IMR-90 (cell line): ENCODE measurements at regions not wholly inside any gene's neighbourhood (a gene's known extent, or its start where the extent isn't known, plus 50 kb on each side); places are given as distances from the start of the nearest gene placed in this dataset.

Experiments
- ATAC-seq: fragments of 200-7000 bp; cut with Tn5 transposase; 2 replicates; pipeline ENCODE4 v1.9.1; 2020; ENCODE audit warnings: low read depth, mild to moderate bottlenecking, moderate library complexity
- BruUV-seq: library from RNA; stranded (reverse); fragments of 400-500 nt; replicated peaks from 2 replicates; lab custom pipeline; 2021; lab: Mats Ljungman, UMichigan
- CTCF ChIA-PET: fragments of 300-600 bp; formaldehyde crosslinking; extraction: SDS; loops from one replicate; lab custom pipeline; 2021; ENCODE audit warnings: antibody characterized with exemption; lab: Yijun Ruan, JAX
- POLR2A ChIA-PET: fragments of 300-600 bp; sonication (Branson Sonifier 250); formaldehyde crosslinking; loops from one replicate; lab custom pipeline; 2022; ENCODE audit warnings: antibody characterized with exemption; ENCODE audit not compliant: unreplicated experiment; lab: Charles Lee
- DNase-seq: peaks from one replicate; pipeline ENCODE4 v3.0.0; 2013
- H2AFZ ChIP-seq: replicated peaks from 2 replicates; pipeline ENCODE3; 2013; ENCODE audit warnings: low read length, mild to moderate bottlenecking; ENCODE audit not compliant: poor library complexity
- H2AK5ac ChIP-seq: 2 replicates; pipeline ENCODE4 v1.6.1; 2013; ENCODE audit warnings: low read depth, low read length, inconsistent platforms
- H2AK9ac ChIP-seq: replicated peaks from 2 replicates; pipeline ENCODE3; 2013; ENCODE audit warnings: mild to moderate bottlenecking, low read depth, low read length, moderate library complexity; ENCODE audit not compliant: poor library complexity
- H2BK120ac ChIP-seq: 2 replicates; pipeline ENCODE4 v1.6.1; 2013; ENCODE audit warnings: low read depth, low read length, inconsistent platforms
- H2BK15ac ChIP-seq: 3 replicates; pipeline ENCODE4 v1.6.1; 2013; ENCODE audit warnings: low read depth, low read length, inconsistent platforms
- H2BK20ac ChIP-seq: 2 replicates; pipeline ENCODE4 v1.6.1; 2013; ENCODE audit warnings: low read depth, mild to moderate bottlenecking, inconsistent platforms, low read length, moderate library complexity
- H2BK5ac ChIP-seq: 2 replicates; pipeline ENCODE4 v1.6.1; 2013; ENCODE audit warnings: mild to moderate bottlenecking, low read depth, low read length, inconsistent platforms; ENCODE audit not compliant: poor library complexity, severe bottlenecking
- H3K14ac ChIP-seq: replicated peaks from 2 replicates; pipeline ENCODE4 v1.6.1; 2013; ENCODE audit warnings: low read depth, low read length, inconsistent platforms
- H3K18ac ChIP-seq: 2 replicates; pipeline ENCODE4 v1.6.1; 2013; ENCODE audit warnings: low read depth, low read length, control low read depth
- H3K23ac ChIP-seq: 2 replicates; pipeline ENCODE4 v1.6.1; 2013; ENCODE audit warnings: low read depth, low read length, inconsistent platforms
- H3K27ac ChIP-seq: 2 replicates; pipeline ENCODE4 v1.5.1; 2013; ENCODE audit warnings: mild to moderate bottlenecking, control low read depth, low read length; ENCODE audit not compliant: insufficient read depth
- H3K27me3 ChIP-seq: 2 replicates; pipeline ENCODE4 v1.6.1; 2013; ENCODE audit warnings: low read length; ENCODE audit not compliant: control insufficient read depth, insufficient read depth
- H3K36me3 ChIP-seq: 2 replicates; pipeline ENCODE4 v1.6.1; 2013; ENCODE audit warnings: low read length, mixed read lengths; ENCODE audit not compliant: control insufficient read depth, insufficient read depth
- H3K4ac ChIP-seq: 2 replicates; pipeline ENCODE4 v1.6.1; 2013; ENCODE audit warnings: low read depth, low read length, inconsistent platforms
- H3K4me1 ChIP-seq: 2 replicates; pipeline ENCODE4 v1.6.1; 2013; ENCODE audit warnings: low read length, mixed read lengths; ENCODE audit not compliant: control insufficient read depth, insufficient read depth
- H3K4me2 ChIP-seq: 2 replicates; pipeline ENCODE4 v1.6.1; 2013; ENCODE audit warnings: low read depth, mild to moderate bottlenecking, control low read depth, low read length, moderate library complexity
- H3K4me3 ChIP-seq: 2 replicates; pipeline ENCODE4 v1.5.1; 2013; ENCODE audit warnings: low read depth, mild to moderate bottlenecking, control low read depth, low read length, moderate library complexity; ENCODE audit not compliant: insufficient read depth
- H3K56ac ChIP-seq: 2 replicates; pipeline ENCODE4 v1.6.1; 2013; ENCODE audit warnings: low read length, inconsistent platforms; ENCODE audit not compliant: insufficient read depth; ENCODE audit errors: extremely low read depth
- H3K79me1 ChIP-seq, 2 experiments: 2 replicates each; pipeline ENCODE4 v1.6.1; 2013; ENCODE audit warnings: low read length in 2 of 2, inconsistent platforms in 1 of 2, low read depth in 1 of 2
- H3K9ac ChIP-seq: 2 replicates; pipeline ENCODE4 v1.6.1; 2013; ENCODE audit warnings: low read depth, low read length, control low read depth
- H3K9me1 ChIP-seq: 2 replicates; pipeline ENCODE4 v1.6.1; 2013; ENCODE audit warnings: low read length, inconsistent platforms; ENCODE audit not compliant: insufficient read depth
- H3K9me3 ChIP-seq: 2 replicates; pipeline ENCODE4 v1.6.1; 2013; ENCODE audit warnings: low read length; ENCODE audit not compliant: control insufficient read depth, insufficient read depth
- H4K20me1 ChIP-seq: 2 replicates; pipeline ENCODE4 v1.6.1; 2013; ENCODE audit warnings: low read length, inconsistent platforms; ENCODE audit not compliant: insufficient read depth
- H4K5ac ChIP-seq: 2 replicates; pipeline ENCODE4 v1.6.1; 2013; ENCODE audit warnings: mild to moderate bottlenecking, low read depth, low read length, control low read depth
- H4K8ac ChIP-seq, 2 experiments: 2 replicates each; pipeline ENCODE4 v1.6.1; 2013; ENCODE audit warnings: low read depth in 2 of 2, low read length in 2 of 2, control low read depth in 1 of 2, inconsistent platforms in 1 of 2
- H4K91ac ChIP-seq: 2 replicates; pipeline ENCODE4 v1.6.1; 2013; ENCODE audit warnings: low read depth, low read length, inconsistent platforms; ENCODE audit not compliant: insufficient read depth
- BHLHE40 ChIP-seq: fragments of 150-350 bp; IDR thresholded peaks from 2 replicates; pipeline ENCODE4 v1.6.1; 2016; ENCODE audit warnings: mild to moderate bottlenecking, low read depth, low read length
- CHD1 ChIP-seq: IDR thresholded peaks from 2 replicates; pipeline ENCODE4 v1.6.1; 2012; ENCODE audit warnings: low read depth, low read length, improper control_type of control experiment
- CTCF ChIP-seq: conservative IDR thresholded peaks from 2 replicates; pipeline ENCODE4 v1.5.1; 2012; ENCODE audit warnings: mild to moderate bottlenecking, low read depth, low read length, improper control_type of control experiment
- ELK1 ChIP-seq: fragments of 150-350 bp; IDR thresholded peaks from 2 replicates; pipeline ENCODE4 v1.6.1; 2016; ENCODE audit warnings: low read depth, mild to moderate bottlenecking, low read length, moderate library complexity, borderline replicate concordance
- MAZ ChIP-seq: IDR thresholded peaks from 2 replicates; pipeline ENCODE4 v1.6.1; 2012; ENCODE audit warnings: low read depth, mild to moderate bottlenecking, low read length, improper control_type of control experiment, moderate library complexity, borderline replicate concordance
- POLR2A ChIP-seq: IDR thresholded peaks from 2 replicates; pipeline ENCODE4 v1.6.1; 2012; ENCODE audit warnings: mild to moderate bottlenecking, low read depth, low read length
- RAD21 ChIP-seq: IDR thresholded peaks from 2 replicates; pipeline ENCODE4 v1.6.1; 2012; ENCODE audit warnings: low read length, improper control_type of control experiment
- RCOR1 ChIP-seq: IDR thresholded peaks from 2 replicates; pipeline ENCODE4 v1.6.1; 2012; ENCODE audit warnings: mild to moderate bottlenecking, low read length, improper control_type of control experiment; ENCODE audit not compliant: insufficient replicate concordance
- SMC3 ChIP-seq: fragments of 150-350 bp; IDR thresholded peaks from 2 replicates; pipeline ENCODE4 v1.6.1; 2016; ENCODE audit warnings: low read depth, mild to moderate bottlenecking, antibody characterized with exemption, low read length, moderate library complexity
- WGBS, 2 experiments: methylation state at CpG; one replicate each; pipeline versions ENCODE4 v1.1.5 to v1.1.7; 2013; ENCODE audit warnings: missing lambda C conversion rate in 2 of 2; ENCODE audit not compliant: insufficient read length in 1 of 2; ENCODE audit errors: extremely low coverage in 2 of 2; 5-methylcytosine and 5-hydroxymethylcytosine counted together
- dilution Hi-C: fragments of 300-500 bp; cut with HindIII; formaldehyde crosslinking; loops from one replicate; pipeline ENCODE4 v1.14.3; 2018; ENCODE audit warnings: low sequenced_read_pairs; ENCODE audit not compliant: unreplicated experiment
- in situ Hi-C: fragments of 300-500 bp; cut with MboI; formaldehyde crosslinking; loops from 3 replicates; pipeline ENCODE4 v1.14.3; 2019; ENCODE audit warnings: low sequenced_read_pairs, inconsistent platforms, mixed read lengths
- intact Hi-C: fragments of 100-400 bp; cut with micrococcal nuclease; formaldehyde crosslinking; loops from 2 replicates; pipeline ENCODE4 v1.10.0; 2022

- dilution Hi-C loops = no loop called here
- no peak overlapping the region for H3K4me2 ChIP-seq
- no TSS peak for BruUV-seq
- H2AK9ac ChIP-seq = no peak overlapping the region
- H3K23ac ChIP-seq = no peak overlapping the region
- no peaks in the 10 kb centered on the region for H3K4me1 ChIP-seq
- no peaks in the 10 kb centered on the region for H3K9me3 ChIP-seq
- H2BK5ac ChIP-seq = no peak overlapping the region
- 84% methylated on average over 6 of the region's 15 CpGs; no CpG with 5 or more reads in 1 of the 2 experiments for WGBS, 2 experiments
- H3K4me3 ChIP-seq = no peak overlapping the region
- intact Hi-C loops = no loop called here
- H4K20me1 ChIP-seq = no peaks in the 10 kb centered on the region; the same call in 1 of the 2 replicates
- H2AFZ ChIP-seq = no peak overlapping the region
- no peak overlapping the region for H4K8ac ChIP-seq
- no peak overlapping the region for H3K14ac ChIP-seq
- no peak overlapping the region for H3K9ac ChIP-seq
- H3K9me1 ChIP-seq = no peaks in the 10 kb centered on the region
- H3K27ac ChIP-seq = no peak overlapping the region
- no peak overlapping the region for H2BK20ac ChIP-seq
- no peak overlapping the region for H2AK5ac ChIP-seq
- no peaks in the 10 kb centered on the region for H3K79me1 ChIP-seq
- ChIA-PET CTCF (no interaction called here), POLR2A (no interaction called here)
- no peaks in the 10 kb centered on the region for H3K36me3 ChIP-seq
- H2BK120ac ChIP-seq = no peak overlapping the region
- ATAC-seq (no peak), DNase-seq (no peak)
- no peak overlapping the region for H3K4ac ChIP-seq
- peaks cover 28% of the 10 kb centered on the region for H3K27me3 ChIP-seq
- no peak for TF ChIP-seq MAZ
- no peak for TF ChIP-seq SMC3
- TF ChIP-seq POLR2A = no peak
- no peak for TF ChIP-seq RCOR1
- TF ChIP-seq RAD21 = no peak
- TF ChIP-seq BHLHE40 = no peak
- no peak for TF ChIP-seq CHD1
- no peak for TF ChIP-seq ELK1
- no peak for TF ChIP-seq CTCF
- H4K5ac ChIP-seq = no peak overlapping the region
- H4K91ac ChIP-seq = no peak overlapping the region
- no peak overlapping the region for H2BK15ac ChIP-seq
- in situ Hi-C loops = no loop called here
- H3K18ac ChIP-seq = no peak overlapping the region
- H3K56ac ChIP-seq = no peak overlapping the region
Observed at GRCh38 chr22:22123960-22124278, 120.7 kb upstream of the VPREB1 start.
